CD4-positive, alpha-beta T cell treated with Interleukin-17A for 4 hours (primary cell): ENCODE measurements at regions not wholly inside any gene's neighbourhood (a gene's known extent, or its start where the extent isn't known, plus 50 kb on each side); places are given as distances from the start of the nearest gene placed in this dataset.
A peak's percentile ranks its signal among the peaks of the same experiment; 100 is the strongest.

Experiments used
- DNase-seq: peaks from one replicate; pipeline ENCODE4 v3.0.0-alpha.2; 2020; ENCODE audit warnings: mixed read lengths

DNA sequence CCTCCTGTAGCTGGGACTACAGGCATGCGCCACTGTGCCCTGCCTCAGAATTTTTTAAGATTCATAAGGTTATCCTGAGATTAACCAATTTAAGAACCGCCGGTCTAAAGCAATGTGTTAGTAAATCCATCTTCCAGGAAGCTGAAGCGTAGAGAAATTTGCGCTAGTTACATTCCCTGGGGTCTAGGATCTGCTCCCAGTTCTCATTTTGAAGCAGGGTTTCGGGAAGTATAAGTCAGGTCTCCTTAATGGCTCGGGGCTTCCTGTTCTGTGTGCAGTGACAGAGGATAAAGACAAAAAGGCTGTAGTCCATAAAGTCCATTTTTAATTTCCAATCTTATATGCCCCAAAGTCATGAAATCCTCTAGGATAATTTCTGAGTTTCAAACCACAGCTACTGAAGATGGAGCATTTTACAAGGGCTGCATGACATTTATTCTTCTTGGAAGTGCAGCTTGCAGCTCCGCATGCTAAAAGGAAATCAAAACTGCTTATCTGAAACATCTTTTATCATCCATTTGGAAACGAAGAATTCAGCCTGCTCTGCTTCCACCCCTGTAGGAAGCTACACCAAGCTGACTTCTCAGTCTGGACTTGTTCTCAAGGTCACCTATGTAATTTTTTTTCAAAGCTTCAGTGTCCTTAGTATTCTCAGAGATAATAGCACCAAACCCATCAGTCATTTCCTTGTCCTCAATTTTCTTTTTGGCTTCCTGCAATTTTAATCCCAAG lies 326.1 kb downstream of the PRL start:
- no peak for DNase-seq

DNA sequence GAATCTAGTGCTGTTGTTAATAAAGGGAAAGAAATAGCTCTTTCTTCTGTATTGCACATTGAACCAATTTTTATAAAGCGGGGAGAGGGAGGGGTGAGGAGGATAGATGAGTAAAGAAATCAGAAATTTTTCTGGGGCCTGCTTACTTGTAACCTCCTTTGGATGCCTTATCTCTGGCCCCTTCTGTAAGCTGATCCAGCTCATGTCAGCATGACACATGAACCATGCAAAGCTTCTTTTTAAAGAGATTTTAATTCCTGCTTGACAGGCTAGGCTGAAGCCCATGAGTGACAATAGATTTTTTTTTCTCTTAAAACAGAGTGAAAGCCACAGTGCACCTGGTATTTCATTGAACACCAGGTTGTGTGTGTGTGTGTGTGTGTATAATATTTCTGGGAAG lies 325.3 kb downstream of the PRL start:
- no peak for DNase-seq

DNA sequence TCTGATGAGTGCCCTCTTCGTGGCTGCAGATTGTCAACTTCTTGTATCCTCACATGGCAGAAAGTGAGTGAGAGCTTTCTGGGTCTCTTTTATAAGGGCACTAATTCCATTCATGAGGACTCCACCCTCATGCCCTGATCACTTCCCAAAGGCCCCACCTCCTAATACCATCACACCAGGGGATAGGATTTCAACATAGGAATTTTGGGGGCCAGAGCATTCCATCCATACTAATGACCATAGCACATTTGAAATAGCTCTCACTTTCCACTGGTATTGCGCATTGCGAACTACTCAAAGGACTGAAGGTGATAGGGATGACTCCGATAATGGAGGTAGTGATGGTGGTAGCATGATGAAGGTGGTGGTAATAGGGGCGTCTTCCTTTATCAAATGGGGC lies 324.3 kb downstream of the PRL start:
- no peak for DNase-seq

DNA sequence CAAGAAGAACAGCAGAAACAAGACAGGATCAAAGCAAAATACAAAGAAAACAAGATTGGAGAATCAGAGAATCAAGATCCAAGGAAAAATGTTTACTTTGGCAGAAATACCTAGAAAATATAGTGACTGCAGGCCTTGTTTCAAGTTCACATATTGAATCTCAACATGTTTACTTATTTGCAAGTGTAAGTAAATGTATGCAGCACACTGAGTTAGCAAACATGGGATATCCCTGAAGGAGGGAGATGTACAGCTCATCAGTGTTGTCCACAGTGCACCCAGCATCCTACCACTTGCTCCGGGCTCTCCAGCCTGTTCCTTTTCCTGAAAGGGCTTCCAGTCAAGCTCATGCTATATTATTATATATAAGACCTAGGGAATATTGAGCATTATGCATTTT lies 319.5 kb downstream of the PRL start:
- DNase-seq: no peak

DNA sequence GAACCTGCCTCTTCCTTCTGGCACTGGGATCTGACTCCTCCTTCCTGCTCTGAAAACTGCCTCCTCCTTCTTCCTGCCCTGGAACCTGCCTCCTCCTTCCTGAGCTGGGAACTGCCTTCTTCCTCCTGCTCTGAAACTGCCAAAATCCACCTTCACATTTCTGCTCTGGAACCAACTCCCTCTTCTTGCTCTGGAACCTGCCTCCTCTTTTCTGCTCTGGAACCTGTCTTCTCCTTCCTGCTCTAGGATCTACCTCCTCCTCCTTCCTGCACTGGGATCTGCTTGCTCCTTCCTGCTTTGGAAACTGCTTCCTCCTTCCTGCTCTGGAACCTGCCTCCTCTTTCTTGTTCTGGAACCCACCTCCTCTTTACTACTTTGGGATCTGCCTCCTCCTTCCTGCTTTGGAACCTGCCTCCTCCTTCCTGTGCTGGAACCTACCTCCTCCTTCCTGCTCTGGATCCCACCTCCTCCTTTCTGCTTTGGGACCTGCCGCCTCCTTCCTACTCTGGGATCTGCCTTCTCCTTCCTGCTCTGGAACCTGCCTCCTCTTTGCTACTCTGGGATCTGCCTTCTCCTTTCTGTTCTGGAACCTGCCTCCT lies 315.5 kb downstream of the PRL start:
- DNase-seq: no peak

DNA sequence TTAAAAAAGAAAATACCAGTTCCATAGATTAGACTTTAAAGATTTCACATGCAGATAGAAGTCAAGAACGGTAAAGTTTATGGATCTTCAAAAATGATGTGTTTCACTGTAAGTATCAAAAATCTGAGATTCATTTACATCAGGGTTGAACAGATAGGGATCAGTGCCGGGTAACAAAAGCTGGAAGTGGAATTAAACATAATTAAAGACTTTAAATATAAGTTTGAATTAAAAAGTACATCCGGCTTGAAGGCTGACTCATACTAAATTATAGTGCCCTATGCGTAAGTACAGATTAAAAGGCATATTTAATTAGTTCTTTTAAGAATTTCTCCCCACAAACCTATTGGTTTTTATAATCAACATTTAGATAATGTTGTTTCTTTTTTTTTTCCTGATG lies 312.7 kb downstream of the PRL start:
- DNase-seq: no peak

DNA sequence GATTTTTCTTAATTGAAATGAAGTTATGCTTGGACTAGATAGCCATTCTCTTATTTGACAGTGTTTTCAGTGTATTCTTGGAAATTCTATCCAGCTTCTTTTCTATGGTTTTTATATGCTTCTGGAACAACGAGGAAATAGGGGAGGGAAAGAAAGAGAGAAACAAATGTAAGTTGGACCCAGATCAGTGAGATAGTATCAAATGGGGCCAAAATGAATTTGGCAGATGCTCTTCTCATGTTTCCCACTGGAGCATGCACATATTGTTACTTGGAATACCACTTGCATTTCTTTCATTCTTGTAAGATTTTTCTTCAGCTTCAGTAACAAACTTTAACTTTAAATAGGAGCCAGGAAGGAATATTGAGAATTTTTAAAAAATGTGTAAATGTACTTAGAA lies 312.3 kb downstream of the PRL start:
- DNase-seq: no peak

DNA sequence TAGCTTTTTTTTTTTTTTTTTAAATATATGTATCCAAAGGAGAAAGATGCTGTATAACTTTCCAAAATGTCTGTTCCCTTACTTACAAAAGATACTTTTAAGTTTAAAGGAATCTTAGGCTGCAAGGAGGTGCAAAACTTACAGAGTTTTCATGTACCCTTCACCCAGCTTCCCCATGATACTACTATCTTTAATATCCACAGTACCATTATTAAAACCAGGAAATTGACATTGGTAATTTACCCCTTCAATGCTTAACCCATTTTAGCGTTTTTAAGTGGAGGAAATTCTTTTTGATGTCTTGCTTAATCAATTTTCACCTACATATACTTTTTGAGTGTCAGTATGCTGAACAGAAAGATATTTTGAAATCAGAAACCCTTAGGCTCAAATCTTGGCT lies 310.9 kb downstream of the PRL start:
- DNase-seq: no peak

DNA sequence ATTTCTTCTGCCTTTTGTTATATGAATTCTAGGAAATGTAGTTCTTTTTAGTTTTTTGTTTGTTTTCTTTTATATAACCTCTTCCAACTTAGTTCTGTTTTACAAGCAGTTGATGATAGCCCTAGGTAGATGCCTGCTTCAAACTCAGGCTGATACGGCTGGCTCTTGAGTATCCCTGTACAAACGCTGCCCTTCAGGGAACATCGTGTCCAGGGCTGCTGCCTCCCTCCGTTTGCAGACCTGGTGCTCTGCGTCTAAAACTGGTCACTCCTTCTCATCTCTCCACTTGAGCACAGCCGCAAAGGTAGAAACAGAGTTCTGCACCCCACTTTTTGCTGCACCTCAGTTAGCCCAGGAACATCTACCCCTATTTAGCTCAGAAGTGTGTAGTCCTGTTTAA lies 310.1 kb downstream of the PRL start:
- no peak for DNase-seq

DNA sequence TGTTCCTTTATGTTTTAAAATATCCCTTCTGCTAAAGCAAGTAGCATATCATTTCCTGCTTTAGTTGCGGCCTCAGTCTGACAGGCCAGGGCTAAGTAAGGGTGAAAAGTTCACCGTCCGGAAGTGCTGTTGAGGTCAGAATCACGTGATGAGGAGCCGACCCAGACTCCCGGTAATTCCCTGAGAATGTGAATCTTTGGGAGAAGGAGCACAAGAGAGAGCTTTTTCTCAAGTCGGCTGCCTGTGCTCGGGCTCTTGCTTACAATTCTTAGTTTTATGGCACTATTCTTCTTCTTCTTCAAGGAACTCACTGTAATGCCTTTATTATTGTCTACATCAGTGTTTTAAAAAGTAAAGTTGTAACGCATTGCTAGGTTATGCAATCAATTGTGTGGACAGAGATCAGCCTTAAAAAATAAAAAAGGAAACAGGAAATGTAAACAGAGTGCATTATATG lies 309.3 kb downstream of the PRL start:
- no peak for DNase-seq

DNA sequence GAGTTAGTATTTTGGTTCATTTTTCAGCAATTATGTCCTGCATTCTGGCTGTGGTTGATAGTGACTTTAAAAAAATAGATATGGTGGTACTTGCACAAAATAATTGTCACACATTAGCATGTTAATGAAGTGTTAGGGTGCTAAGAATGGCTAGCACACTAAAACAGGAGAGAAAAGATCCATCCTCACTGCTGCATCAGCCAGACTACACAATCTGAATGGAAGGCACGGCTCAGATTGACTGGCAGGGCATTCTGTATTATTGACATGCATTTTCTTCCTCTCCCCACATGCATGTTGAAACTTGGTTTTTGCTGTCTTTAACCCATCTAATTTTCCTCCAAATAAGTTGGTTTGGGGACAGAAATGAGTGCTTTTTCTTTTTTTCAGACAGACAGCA lies 306.3 kb downstream of the PRL start:
- DNase-seq: no peak

DNA sequence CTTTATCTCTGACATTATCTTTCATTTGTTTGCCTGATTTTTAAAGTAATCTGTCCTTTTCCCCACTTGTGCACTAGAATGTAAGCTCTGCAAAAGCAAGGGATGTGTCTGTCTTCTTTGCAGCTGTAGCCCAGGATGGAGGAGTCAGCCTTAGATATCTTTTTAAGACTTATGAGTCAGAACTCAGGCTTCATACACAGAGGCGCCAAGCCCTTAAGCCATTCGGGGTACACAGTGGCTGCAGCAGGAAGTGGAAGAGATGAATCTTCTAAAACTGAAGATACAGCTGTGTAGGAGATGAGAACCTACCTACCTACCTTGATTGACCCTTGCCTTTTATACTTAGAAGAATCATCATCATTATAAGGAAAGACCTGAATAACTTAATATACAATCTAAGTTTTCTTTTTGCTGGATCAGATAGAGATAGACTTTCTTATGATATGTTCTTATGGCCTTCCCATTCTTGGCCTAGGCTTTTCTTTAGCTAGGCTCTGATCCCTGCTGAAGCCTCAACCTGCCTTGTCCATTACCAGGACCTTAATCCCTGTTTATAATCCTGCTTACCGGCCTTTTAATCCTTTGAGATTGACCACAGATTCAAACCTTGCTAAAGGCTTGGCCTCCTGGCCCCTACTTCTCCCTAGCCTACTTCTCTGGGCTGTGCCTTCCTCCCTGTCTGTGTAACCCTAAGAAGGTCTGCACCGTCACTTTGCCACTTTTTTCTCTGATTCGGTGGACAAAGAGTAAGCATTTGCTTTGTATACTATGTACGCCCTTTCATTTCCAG lies 304.5 kb downstream of the PRL start:
- DNase-seq: peak; percentile 14

DNA sequence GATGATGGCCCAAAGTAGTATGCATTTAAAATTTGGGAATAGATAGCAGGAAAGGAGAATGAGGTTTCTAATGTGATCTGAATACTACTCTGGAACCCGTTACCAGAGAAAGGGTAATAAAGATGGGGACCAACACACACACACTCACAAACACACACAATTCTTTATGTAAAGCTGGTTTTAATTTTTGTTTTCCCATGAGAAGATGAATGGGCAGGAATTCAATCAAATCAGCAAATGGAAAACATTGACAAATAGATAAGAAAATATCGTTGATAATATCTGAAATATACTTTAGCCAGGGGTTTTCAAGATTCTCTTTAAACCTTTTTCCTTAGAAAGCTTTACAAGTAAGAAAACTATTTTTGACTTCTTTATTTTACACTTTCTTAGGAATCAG lies 303.0 kb downstream of the PRL start:
- DNase-seq: no peak

DNA sequence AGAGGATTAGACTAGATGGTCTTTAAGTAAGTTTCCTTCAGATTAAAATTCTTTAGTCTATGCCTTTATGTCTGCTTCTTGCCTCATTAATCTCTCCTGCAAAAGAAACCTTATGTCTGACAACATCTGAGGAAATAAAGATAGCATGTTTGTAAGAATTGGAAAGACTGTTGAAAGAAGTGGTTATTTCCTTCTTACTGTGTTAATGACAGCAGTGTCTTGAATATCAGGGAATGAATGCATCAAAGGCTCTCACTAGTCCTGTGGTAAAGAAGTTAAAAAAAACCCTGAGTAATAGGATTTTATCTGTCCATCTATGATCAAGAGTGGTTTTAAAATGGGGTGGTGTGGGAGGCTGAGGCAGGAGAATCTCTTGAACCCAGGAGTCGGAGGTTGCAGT lies 302.0 kb downstream of the PRL start:
- no peak for DNase-seq

DNA sequence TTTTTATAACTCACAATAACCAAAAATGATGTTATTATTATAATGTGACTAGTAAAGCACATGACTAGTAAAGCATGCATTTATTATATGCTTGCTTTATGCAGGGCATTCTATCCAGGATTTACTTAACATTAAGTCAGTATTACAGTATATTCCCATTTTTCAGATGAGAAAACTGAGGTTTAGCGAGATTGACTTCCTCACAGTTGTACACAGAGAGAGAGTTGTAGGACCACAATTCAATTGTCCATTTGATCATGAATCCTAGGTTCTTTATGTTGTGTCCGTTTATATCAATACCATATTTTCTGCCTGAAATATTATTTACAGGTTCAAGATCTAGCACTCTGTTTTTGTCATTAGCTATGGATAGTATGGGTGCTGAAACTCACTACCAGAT lies 301.5 kb downstream of the PRL start:
- DNase-seq: no peak

DNA sequence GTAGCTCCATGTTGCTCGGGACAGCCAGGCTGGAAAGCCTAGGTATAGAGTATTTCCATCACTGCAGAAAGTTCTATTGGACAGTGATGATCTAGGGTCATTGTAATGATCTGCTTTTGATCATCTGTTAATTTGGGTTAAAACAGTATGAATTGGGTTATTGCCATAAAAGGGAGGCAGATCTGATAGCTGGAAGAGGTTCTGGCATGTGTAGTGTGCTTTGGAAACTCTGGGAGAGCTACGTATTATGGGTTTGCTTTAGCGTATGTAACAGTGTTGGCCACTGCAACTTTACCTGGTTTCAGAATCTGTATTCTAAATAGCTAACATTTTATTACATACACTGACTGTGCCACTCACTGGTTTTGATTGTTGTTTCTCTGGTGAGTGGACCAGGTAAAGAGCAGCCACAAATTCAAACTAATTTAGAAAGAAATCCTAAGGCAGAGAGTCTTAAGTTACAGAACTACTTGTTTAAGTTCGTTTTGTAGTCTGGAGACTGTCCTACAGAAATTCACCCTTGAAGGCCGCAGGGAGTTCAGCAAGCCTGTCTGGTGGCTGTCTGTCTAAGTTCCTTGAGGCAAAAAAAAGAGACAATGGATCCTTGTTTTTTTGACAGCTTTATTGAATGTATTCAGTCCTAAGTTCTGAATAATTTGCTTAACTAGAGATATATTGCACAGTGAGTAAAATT lies 300.3 kb downstream of the PRL start:
- DNase-seq: no peak

DNA sequence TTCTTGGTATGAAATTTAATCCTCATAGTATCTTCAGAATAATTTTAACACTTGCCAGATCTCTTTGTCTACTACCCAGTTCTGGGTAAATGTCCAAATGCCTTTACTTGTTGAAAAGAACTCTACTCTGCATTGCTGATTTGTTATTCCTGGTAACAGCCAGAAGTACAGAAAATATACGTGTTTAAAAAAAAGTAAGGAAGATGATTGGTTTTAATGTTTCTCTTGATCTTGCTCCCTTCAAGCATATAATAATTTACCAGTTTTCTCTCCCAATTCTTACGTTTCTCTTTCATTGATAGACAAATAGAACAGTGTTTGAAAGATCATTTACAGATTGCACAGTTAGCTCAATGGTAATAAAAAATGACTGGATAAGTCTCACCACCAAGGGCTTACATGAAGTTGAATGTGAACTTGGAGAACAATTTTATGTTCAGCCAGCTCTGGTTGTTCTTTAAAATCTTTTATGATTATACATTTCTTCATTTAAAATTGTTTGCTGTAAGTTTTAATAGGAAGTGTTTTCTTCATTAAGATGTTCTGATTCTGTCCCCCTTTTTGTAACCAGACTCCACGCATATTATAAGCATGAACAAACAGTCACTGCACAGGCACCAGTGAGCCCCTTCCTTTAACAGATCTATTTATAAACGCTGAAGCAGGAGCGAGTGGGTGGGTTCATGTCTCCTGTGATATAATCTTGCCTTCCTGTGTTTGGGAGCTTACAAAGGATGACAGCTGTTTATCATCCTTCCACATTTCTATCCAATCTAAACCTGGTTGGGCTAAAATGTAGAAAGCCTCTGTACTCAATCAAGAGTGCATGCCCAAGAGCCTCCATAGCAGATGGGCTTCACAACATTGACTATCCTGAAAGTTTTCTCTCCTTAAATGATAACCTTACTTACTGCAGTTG lies 299.5 kb downstream of the PRL start:
- no peak for DNase-seq

DNA sequence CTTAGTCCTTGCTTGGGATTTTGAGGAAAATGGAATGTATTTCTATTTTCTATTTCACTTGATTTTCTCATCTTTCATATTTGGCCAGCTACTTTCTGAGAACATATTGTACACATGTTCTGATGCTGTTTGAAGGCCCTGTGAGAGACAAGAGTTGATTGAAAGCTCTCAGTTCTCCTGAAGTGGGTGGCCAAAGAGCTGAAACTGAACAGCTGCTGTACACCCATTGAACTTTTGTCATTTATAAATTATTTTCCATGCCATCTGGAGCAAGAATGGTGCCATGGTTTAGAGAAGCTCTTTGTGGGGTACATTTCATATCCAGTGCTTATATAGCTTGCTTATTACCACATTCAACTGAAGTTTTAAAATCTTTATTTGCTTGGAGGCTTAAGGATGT lies 298.3 kb downstream of the PRL start:
- DNase-seq: no peak

DNA sequence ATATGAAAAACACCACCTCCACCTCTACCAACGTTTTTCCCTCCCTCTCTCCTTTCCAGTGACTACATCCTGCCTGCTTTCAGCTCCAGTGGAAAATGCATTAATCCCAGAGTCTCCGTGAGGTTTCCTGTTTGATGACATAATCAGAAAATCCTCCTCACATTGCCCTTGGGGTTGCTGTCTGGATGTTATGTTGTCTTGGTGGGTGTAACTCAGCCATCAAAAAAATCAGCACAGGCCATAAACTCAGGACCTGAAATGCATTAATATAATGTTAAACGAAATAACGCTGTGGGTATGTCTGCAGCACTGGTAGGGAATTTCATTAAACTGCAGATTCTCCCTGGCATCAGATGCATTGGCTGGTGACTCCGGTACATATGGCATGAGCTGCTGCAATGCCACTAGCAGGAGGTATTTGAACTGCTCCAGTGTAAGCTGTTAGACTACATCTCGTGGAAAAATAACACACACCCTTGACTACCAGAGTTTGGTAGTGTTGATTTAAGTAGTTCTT lies 297.8 kb downstream of the PRL start:
- no peak for DNase-seq

DNA sequence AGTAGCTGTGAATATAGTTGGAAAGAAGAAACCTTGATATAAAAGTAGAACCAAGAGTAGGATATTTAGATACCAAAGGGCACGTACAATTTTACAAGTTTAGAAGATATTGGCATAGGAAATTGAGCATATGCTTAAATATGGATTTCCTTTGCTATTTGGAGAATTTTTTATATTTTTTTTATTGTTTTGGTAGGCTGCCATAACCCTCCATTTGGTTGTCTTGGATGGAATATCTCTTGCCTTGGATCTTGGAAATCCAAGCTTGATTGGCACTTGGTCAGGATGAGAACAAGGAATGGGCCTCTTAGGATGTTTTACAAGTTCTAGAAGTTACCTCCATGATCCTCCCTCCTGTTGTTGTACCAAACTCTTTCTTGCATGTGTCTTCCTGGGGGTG lies 297.1 kb downstream of the PRL start:
- DNase-seq: no peak

DNA sequence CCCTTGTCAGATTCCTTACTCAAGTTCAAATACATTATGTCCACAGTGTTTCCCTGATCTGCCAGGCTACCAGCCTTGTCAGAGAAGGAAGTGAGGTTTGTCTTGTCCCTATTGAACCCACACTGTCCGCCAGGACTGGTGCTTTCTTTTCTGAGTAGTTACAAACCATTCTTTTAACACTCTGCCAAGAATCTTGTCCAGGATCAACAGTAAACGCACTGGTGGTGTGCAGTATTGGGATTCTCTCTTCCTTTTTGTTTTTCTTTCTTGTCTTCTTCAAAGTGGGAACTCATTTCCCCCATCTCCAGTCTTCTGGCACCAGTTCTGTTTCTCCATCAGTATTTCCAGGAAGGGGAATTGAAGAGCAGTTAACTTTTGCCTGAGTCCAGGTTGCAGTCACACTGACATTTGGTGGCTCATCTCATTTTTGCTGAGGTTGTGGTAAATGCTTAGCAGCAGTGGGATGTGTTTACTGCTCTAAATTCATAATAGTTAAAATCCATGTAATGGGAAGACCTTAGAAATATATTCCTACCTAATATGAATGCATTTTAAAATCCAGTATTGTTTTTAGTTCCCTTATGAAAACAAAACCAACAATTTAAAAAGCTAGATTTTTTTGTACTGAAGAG lies 295.3 kb downstream of the PRL start:
- no peak for DNase-seq

DNA sequence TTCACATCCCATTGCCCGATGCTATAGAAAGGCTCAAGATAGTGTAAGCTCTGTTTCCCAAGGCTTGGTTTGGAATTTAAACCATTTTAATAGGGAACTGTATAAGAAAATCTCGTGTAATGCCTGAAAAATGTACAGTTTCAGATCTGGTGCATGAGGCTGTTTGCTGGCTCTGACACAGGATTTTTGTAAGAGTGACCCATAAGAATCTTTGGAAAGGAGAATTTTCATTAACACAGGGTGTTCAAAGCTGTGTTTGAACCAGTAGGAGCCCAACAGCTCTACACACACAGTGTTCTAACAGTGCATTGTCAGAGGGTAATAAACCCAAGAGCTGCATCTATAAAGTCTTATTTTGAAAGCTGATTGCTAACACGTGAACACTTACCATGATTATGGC lies 293.5 kb downstream of the PRL start:
- no peak for DNase-seq
